ENCODE measurements at regions not wholly inside any gene's neighbourhood (a gene's known extent, or its start where the extent isn't known, plus 50 kb on each side); places are given as distances from the start of the nearest gene placed in this dataset.

DNA sequence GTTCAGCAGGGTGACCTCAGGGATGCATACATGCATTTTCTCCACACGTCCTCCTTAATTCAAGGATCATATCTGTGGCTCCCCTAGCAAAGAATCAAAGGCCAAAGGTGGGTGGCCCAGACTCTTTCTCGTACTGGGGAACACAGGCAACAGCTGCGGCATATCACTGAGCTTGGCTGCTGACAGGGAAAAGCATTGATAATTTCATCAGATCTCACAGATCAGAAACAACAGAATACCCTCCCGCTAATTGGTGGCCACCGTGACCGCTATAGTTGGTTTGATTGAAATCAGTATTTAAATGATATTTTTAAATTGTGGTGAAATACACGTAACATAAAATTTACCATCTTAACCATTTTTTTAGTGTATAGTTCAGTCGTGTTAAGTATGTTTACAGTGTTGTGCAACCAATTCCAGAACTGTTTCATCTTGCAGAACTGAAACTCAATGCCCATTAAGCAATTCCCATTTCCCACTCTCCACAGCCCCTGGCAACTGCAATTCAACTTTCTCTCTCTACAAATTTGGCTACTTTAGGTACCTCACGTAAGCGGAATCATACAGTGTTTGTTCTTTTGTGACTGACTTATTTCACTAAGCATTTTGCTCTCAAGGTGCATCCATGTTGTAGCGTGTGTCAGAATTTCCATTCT is 74.7 kb upstream of the TMEM170B start (continued):
- TF ChIP-seq ZNF383 (CRISPR knock-in tag; IDR thresholded peaks at IDR 0.05; ENCODE audit: borderline replicate concordance) (no peak), ZNF724P (CRISPR knock-in tag; IDR thresholded peaks at IDR 0.05; ENCODE audit: borderline replicate concordance) (no peak), NFE2L2 (IDR thresholded peaks at IDR 0.05; ENCODE audit: low read length) (no peak), ERF (CRISPR knock-in tag; IDR thresholded peaks at IDR 0.05) (0 out of 2 replicates have a peak, but pooled peaks have one; percentile 47), GATAD2A (CRISPR knock-in tag; IDR thresholded peaks at IDR 0.05) (peak; percentile 95), BRCA1 (CRISPR knock-in tag; IDR thresholded peaks at IDR 0.05) (no peak), ZNF619 (CRISPR knock-in tag; IDR thresholded peaks at IDR 0.05) (no peak), IRF2 (CRISPR knock-in tag; IDR thresholded peaks at IDR 0.05) (no peak), ZNF510 (CRISPR knock-in tag; IDR thresholded peaks at IDR 0.05; ENCODE audit: low read depth) (no peak), ATF7 (IDR thresholded peaks at IDR 0.05) (no peak), ATF7 (CRISPR knock-in tag; IDR thresholded peaks at IDR 0.05) (no peak), ZNF746 (CRISPR knock-in tag; IDR thresholded peaks at IDR 0.05) (no peak)
- TF ChIP-seq, protein P1, sequence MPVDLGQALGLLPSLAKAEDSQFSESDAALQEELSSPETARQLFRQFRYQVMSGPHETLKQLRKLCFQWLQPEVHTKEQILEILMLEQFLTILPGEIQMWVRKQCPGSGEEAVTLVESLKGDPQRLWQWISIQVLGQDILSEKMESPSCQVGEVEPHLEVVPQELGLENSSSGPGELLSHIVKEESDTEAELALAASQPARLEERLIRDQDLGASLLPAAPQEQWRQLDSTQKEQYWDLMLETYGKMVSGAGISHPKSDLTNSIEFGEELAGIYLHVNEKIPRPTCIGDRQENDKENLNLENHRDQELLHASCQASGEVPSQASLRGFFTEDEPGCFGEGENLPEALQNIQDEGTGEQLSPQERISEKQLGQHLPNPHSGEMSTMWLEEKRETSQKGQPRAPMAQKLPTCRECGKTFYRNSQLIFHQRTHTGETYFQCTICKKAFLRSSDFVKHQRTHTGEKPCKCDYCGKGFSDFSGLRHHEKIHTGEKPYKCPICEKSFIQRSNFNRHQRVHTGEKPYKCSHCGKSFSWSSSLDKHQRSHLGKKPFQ (CRISPR knock-in tag; IDR thresholded peaks at IDR 0.05; ENCODE audit: insufficient replicate concordance): no peak
- TF ChIP-seq, protein P2, sequence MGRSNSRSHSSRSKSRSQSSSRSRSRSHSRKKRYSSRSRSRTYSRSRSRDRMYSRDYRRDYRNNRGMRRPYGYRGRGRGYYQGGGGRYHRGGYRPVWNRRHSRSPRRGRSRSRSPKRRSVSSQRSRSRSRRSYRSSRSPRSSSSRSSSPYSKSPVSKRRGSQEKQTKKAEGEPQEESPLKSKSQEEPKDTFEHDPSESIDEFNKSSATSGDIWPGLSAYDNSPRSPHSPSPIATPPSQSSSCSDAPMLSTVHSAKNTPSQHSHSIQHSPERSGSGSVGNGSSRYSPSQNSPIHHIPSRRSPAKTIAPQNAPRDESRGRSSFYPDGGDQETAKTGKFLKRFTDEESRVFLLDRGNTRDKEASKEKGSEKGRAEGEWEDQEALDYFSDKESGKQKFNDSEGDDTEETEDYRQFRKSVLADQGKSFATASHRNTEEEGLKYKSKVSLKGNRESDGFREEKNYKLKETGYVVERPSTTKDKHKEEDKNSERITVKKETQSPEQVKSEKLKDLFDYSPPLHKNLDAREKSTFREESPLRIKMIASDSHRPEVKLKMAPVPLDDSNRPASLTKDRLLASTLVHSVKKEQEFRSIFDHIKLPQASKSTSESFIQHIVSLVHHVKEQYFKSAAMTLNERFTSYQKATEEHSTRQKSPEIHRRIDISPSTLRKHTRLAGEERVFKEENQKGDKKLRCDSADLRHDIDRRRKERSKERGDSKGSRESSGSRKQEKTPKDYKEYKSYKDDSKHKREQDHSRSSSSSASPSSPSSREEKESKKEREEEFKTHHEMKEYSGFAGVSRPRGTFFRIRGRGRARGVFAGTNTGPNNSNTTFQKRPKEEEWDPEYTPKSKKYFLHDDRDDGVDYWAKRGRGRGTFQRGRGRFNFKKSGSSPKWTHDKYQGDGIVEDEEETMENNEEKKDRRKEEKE (IDR thresholded peaks at IDR 0.05): no peak
- TF ChIP-seq, protein P3, sequence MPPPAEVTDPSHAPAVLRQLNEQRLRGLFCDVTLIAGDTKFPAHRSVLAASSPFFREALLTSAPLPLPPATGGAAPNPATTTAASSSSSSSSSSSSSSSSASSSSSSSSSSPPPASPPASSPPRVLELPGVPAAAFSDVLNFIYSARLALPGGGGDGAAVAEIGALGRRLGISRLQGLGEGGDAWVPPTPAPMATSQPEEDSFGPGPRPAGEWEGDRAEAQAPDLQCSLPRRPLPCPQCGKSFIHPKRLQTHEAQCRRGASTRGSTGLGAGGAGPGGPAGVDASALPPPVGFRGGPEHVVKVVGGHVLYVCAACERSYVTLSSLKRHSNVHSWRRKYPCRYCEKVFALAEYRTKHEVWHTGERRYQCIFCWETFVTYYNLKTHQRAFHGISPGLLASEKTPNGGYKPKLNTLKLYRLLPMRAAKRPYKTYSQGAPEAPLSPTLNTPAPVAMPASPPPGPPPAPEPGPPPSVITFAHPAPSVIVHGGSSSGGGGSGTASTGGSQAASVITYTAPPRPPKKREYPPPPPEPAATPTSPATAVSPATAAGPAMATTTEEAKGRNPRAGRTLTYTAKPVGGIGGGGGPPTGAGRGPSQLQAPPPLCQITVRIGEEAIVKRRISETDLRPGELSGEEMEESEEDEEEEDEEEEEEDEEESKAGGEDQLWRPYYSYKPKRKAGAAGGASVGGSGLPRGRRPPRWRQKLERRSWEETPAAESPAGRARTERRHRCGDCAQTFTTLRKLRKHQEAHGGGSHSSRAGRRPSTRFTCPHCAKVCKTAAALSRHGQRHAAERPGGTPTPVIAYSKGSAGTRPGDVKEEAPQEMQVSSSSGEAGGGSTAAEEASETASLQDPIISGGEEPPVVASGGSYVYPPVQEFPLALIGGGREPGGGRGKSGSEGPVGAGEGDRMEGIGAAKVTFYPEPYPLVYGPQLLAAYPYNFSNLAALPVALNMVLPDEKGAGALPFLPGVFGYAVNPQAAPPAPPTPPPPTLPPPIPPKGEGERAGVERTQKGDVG (CRISPR knock-in tag; IDR thresholded peaks at IDR 0.05; ENCODE audit: borderline replicate concordance): no peak
- TF ChIP-seq, protein P4, sequence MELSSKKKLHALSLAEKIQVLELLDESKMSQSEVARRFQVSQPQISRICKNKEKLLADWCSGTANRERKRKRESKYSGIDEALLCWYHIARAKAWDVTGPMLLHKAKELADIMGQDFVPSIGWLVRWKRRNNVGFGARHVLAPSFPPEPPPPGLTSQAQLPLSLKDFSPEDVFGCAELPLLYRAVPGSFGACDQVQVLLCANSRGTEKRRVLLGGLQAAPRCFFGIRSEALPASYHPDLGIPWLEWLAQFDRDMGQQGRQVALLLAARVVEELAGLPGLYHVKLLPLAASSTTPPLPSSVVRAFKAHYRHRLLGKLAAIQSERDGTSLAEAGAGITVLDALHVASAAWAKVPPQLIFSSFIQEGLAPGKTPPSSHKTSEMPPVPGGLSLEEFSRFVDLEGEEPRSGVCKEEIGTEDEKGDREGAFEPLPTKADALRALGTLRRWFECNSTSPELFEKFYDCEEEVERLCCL (CRISPR knock-in tag; IDR thresholded peaks at IDR 0.05; ENCODE audit: borderline replicate concordance): no peak
- TF ChIP-seq, protein P5, sequence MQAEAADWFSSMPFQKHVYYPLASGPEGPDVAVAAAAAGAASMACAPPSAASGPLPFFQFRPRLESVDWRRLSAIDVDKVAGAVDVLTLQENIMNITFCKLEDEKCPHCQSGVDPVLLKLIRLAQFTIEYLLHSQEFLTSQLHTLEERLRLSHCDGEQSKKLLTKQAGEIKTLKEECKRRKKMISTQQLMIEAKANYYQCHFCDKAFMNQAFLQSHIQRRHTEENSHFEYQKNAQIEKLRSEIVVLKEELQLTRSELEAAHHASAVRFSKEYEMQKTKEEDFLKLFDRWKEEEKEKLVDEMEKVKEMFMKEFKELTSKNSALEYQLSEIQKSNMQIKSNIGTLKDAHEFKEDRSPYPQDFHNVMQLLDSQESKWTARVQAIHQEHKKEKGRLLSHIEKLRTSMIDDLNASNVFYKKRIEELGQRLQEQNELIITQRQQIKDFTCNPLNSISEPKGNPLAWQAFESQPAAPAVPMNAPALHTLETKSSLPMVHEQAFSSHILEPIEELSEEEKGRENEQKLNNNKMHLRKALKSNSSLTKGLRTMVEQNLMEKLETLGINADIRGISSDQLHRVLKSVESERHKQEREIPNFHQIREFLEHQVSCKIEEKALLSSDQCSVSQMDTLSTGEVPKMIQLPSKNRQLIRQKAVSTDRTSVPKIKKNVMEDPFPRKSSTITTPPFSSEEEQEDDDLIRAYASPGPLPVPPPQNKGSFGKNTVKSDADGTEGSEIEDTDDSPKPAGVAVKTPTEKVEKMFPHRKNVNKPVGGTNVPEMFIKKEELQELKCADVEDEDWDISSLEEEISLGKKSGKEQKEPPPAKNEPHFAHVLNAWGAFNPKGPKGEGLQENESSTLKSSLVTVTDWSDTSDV (CRISPR knock-in tag; IDR thresholded peaks at IDR 0.05): no peak

Measured in HepG2 (cell line).